HCT116 (cell line): ENCODE measurements at regions not wholly inside any gene's neighbourhood (a gene's known extent, or its start where the extent isn't known, plus 50 kb on each side); places are given as distances from the start of the nearest gene placed in this dataset.

Experiments
- CBX3 ChIP-seq: IDR thresholded peaks from 2 replicates; pipeline ENCODE4 v1.6.1; 2012; ENCODE audit warnings: low read depth
- EZH2 ChIP-seq: fragments of 200-600 bp; sonication (generic); IDR thresholded peaks from 2 replicates; pipeline ENCODE4 v1.6.1; 2017; ENCODE audit warnings: antibody characterized with exemption, mixed run types
- SIN3A ChIP-seq: IDR thresholded peaks from 2 replicates; pipeline ENCODE4 v1.6.1; 2012; ENCODE audit warnings: low read depth
- SP1 ChIP-seq: IDR thresholded peaks from 2 replicates; pipeline ENCODE4 v1.6.1; 2012; ENCODE audit warnings: low read depth
- TF ChIP-seq, protein P1 (sequence below), 3 experiments: fragments of 200-600 bp in 1 of 3; sonication (generic) in 1 of 3; IDR thresholded peaks in 2 of 3; conservative IDR thresholded peaks in 1 of 3; 2 replicates each; pipeline ENCODE4 v1.5.1; 2012 to 2017; ENCODE audit warnings: low read depth in 2 of 3, low read length in 2 of 3, antibody characterized with exemption in 1 of 3, borderline replicate concordance in 1 of 3, control low read depth in 1 of 3, mild to moderate bottlenecking in 1 of 3, mixed read lengths in 1 of 3, mixed run types in 1 of 3, moderate library complexity in 1 of 3; ENCODE audit not compliant: insufficient read depth in 1 of 3

DNA sequence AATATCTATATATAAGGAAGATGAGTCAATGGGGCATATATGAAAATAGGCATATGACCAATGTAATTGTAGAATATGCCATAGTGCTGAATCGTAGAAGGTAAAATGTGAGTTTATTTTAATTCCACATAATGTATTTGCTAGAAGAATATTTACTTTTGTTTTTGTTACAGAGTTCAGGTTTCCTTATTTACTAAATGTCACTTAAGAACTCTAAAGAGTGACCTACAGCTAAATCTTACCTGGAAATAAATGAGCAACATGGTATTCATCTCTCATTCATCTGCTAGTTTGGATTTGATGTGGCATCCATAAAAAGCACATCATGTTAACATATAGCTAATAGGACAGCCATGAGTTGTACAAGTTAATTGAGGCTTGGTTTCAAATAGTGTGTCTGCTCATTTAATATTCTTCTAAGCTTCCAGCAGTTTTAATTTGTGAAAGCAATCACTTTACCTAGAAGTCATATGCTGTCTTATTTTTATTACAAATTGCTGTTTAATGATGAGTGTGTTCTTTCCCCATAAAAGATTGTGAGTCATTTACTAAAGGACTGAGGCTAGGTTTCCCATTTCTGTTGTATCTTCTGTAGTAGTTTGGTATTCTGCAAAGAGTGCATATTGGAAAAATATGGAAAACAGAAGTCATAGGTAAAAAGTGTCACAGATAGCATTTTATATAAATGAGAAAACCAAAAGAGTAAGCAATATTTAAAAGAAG, 222.1 kb upstream of the POU1F1 start:
- TF ChIP-seq, protein P1, sequence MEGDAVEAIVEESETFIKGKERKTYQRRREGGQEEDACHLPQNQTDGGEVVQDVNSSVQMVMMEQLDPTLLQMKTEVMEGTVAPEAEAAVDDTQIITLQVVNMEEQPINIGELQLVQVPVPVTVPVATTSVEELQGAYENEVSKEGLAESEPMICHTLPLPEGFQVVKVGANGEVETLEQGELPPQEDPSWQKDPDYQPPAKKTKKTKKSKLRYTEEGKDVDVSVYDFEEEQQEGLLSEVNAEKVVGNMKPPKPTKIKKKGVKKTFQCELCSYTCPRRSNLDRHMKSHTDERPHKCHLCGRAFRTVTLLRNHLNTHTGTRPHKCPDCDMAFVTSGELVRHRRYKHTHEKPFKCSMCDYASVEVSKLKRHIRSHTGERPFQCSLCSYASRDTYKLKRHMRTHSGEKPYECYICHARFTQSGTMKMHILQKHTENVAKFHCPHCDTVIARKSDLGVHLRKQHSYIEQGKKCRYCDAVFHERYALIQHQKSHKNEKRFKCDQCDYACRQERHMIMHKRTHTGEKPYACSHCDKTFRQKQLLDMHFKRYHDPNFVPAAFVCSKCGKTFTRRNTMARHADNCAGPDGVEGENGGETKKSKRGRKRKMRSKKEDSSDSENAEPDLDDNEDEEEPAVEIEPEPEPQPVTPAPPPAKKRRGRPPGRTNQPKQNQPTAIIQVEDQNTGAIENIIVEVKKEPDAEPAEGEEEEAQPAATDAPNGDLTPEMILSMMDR (IDR thresholded peaks at IDR 0.05 in 2 of 3, conservative IDR thresholded peaks at IDR 0.05 in 1 of 3; ENCODE audit: borderline replicate concordance in 1 of 3, insufficient read depth in 1 of 3, low read depth in 2 of 3, low read length in 2 of 3): no peak
- no peak for TF ChIP-seq CBX3
- no peak for TF ChIP-seq EZH2
- no peak for TF ChIP-seq SP1
- TF ChIP-seq SIN3A: no peak
